Lower leg skin (tissue), 3 donors: ENCODE measurements at regions not wholly inside any gene's neighbourhood (a gene's known extent, or its start where the extent isn't known, plus 50 kb on each side); places are given as distances from the start of the nearest gene placed in this dataset.

Experiments used
- CTCF ChIP-seq, 3 donors: fragments of 450-650 bp; IDR thresholded peaks; one replicate each; pipeline ENCODE4 v1.5.1; 2016; ENCODE audit warnings: antibody characterized with exemption in 3 of 3, mild to moderate bottlenecking in 3 of 3, moderate library complexity in 2 of 3
- POLR2A ChIP-seq, 2 donors: fragments of 450-650 bp; IDR thresholded peaks; one replicate each; pipeline ENCODE4 v1.6.1; 2016 to 2017; ENCODE audit warnings: antibody characterized with exemption in 2 of 2, mild to moderate bottlenecking in 1 of 2, moderate library complexity in 1 of 2

DNA sequence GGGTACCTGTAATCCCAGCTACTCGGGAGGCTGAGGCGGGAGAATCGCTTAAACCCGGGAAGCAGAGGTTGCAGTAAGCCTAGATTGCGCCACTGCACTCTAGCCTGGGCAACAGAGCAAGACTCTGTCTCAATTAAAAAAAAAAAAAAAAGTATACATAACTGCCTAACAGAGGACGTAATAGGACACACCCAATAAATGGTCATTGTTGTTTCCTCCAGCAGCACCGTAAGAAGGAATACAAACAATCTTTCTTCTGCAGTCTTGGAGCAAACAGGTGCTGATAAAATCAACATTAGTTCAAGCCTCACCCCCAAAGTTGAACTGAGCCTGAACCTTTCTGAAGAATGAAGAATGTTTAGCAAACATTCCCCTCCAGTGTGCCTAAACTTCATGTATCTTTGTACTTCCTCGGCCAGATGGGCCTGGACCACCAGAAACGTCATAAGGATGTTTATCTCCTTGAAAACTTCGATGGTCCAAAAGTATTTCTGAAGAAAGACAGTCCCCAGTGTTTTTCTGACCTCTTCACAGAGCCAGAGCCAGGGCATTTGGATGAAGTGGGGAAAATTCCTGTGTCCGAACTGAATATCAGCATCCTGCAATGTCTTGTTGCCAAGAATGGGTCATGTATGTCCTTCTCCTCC, 136.8 kb upstream of the F3 start:
- TF ChIP-seq POLR2A (IDR thresholded peaks at IDR 0.05) (no peak), CTCF (IDR thresholded peaks at IDR 0.05) (no peak)
